ENCODE measurements at regions not wholly inside any gene's neighbourhood (a gene's known extent, or its start where the extent isn't known, plus 50 kb on each side); places are given as distances from the start of the nearest gene placed in this dataset.

DNA sequence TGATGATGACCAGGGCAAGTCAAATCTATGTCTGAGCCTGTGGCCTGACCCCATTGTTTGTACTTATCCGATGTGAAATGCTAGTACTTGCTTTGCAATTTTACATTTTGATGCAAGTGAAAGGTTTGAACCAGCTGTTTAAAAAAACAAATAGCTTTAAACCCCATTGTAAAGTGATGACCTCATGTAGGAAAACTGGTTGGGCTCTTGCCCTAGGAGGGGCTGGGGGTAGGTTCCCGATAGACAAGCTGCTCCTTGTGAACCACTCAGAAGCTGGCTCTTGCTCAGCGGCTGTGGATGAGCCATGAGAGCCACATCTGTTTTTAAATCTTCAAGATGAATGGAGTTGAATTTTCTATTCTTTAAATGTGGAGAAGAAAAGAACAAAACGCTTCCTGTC lies 185.3 kb downstream of the WDR11 start:
- TF ChIP-seq CTCF (IDR thresholded peaks at IDR 0.05; ENCODE audit: low read depth, low read length) (no peak), MYC (IDR thresholded peaks at IDR 0.05; ENCODE audit: low read depth, low read length) (no peak), MAX (IDR thresholded peaks at IDR 0.05; ENCODE audit: low read depth, low read length) (no peak), POLR2A (IDR thresholded peaks at IDR 0.05; ENCODE audit: extremely low read depth, insufficient read length) (no peak)
- DNase-seq (ENCODE audit: low read depth): no peak
- H3K4me3 ChIP-seq (ENCODE audit: low read depth, low read length): no peak overlapping the region

DNA sequence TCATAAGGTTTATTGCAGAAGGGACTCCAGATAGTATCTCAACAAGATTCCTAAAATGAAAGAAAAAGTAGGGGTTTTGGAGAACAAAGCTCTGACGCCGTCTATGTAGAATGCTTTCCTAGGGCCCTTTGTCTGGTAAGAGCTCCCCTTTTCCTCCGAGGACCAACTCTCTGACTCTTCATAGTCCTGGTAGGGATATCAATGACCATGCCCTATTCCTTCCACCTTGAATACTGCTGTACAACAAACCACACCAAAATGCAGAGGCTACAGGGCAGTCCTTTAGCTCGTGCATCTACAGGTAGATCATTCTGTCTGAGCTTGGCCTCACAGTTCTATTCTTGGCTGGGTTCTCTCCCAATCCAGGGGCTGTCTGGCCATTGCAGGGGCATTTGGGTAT lies 190.3 kb downstream of the WDR11 start:
- no peak for TF ChIP-seq MYC (IDR thresholded peaks at IDR 0.05; ENCODE audit: low read depth, low read length)
- no peak for TF ChIP-seq POLR2A (IDR thresholded peaks at IDR 0.05; ENCODE audit: extremely low read depth, insufficient read length)
- no peak for TF ChIP-seq MAX (IDR thresholded peaks at IDR 0.05; ENCODE audit: low read depth, low read length)
- no peak for TF ChIP-seq CTCF (IDR thresholded peaks at IDR 0.05; ENCODE audit: low read depth, low read length)
- DNase-seq (ENCODE audit: low read depth): no peak
- no peak overlapping the region for H3K4me3 ChIP-seq (ENCODE audit: low read depth, low read length)

GRCh38 chr10:121041906-121042305 lies 190.7 kb downstream of the WDR11 start:
- TF ChIP-seq MYC (IDR thresholded peaks at IDR 0.05; ENCODE audit: low read depth, low read length): no peak
- no peak for TF ChIP-seq CTCF (IDR thresholded peaks at IDR 0.05; ENCODE audit: low read depth, low read length)
- no peak for TF ChIP-seq POLR2A (IDR thresholded peaks at IDR 0.05; ENCODE audit: extremely low read depth, insufficient read length)
- TF ChIP-seq MAX (IDR thresholded peaks at IDR 0.05; ENCODE audit: low read depth, low read length): no peak
- H3K4me3 ChIP-seq (ENCODE audit: low read depth, low read length): no peak overlapping the region
- DNase-seq (ENCODE audit: low read depth): no peak

DNA sequence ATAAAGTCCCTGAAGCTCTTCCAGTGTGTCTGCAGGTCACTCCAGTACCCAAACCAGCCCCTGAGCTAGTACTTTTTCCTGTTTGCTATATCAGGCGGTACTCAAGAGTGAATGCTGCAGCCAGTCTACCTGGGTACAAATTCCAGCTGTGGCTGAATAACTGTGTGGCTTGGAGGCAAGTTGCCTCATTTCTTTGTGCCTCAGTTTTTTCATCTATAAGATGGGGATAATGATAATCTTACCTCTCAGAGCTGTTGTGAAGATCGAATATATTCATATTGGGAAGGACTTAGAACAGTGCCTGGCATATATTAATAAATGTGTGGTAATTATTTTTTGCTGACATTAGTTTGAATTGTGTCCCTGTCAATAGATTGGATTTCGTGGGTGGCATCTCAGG lies 191.2 kb downstream of the WDR11 start:
- DNase-seq (ENCODE audit: low read depth): no peak
- no peak for TF ChIP-seq MYC (IDR thresholded peaks at IDR 0.05; ENCODE audit: low read depth, low read length)
- no peak for TF ChIP-seq POLR2A (IDR thresholded peaks at IDR 0.05; ENCODE audit: extremely low read depth, insufficient read length)
- TF ChIP-seq MAX (IDR thresholded peaks at IDR 0.05; ENCODE audit: low read depth, low read length): no peak
- TF ChIP-seq CTCF (IDR thresholded peaks at IDR 0.05; ENCODE audit: low read depth, low read length): no peak
- H3K4me3 ChIP-seq (ENCODE audit: low read depth, low read length): no peak overlapping the region

DNA sequence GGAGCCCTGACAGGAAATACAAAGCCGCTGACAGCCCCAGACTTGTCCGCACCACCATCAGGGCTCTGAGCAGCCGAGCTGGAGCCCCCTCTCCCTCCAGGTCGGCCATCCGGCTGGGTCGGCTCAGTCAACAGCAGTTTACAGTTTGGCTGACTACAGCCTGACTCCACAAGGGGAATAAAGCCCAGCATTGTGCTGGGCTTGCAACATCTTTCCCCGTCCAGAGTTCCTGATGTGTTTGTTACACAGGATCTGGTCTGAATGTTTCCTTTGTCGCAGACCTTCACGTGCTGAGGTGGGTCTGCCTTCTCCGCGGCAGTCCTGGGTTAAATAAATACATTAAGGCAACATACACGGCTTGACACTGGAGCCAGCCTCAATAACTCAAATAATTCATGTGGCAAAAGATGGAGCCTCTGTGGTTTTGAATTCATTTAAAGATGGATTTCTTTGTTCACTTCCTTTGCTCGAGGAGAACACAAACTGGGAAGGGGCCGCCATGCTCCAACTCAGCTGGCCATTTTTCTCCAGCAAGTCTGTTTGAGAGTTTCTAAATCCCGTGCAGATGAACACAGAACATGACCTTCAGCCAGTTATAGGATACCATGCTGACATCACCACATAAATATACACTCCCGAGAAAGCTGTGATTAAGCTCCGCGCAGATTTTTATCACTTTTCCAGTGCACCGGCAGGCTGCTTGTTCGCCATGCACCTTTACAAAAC lies 192.1 kb downstream of the WDR11 start:
- no peak overlapping the region for H3K4me3 ChIP-seq (ENCODE audit: low read depth, low read length)
- no peak for DNase-seq (ENCODE audit: low read depth)
- TF ChIP-seq CTCF (IDR thresholded peaks at IDR 0.05; ENCODE audit: low read depth, low read length) (no peak), MAX (IDR thresholded peaks at IDR 0.05; ENCODE audit: low read depth, low read length) (no peak), POLR2A (IDR thresholded peaks at IDR 0.05; ENCODE audit: extremely low read depth, insufficient read length) (no peak)
